ENCODE measurements at regions not wholly inside any gene's neighbourhood (a gene's known extent, or its start where the extent isn't known, plus 50 kb on each side); places are given as distances from the start of the nearest gene placed in this dataset.

- no peaks in the 10 kb centered on the region for H3K4me1 ChIP-seq
- H3K9me3 ChIP-seq: no peaks in the 10 kb centered on the region
- TF ChIP-seq POLR2A (IDR thresholded peaks at IDR 0.05) (no peak), CTCF (IDR thresholded peaks at IDR 0.05) (no peak)
- no peaks in the 10 kb centered on the region for H3K27me3 ChIP-seq
- H3K36me3 ChIP-seq (replicated peaks in 1 of 2; ENCODE audit: insufficient read depth in 1 of 2, low read depth in 2 of 2): no peaks in the 10 kb centered on the region
- no peak for DNase-seq
- no peak overlapping the region for H3K27ac ChIP-seq
- no peak for ATAC-seq
- H3K4me3 ChIP-seq: no peak overlapping the region
- intact Hi-C loops (cut with DNase I): no loop called here
These were observed 409.8 kb upstream of the TMCO5A start for GRCh38 chr15:37524601-37525000.

- H3K4me3 ChIP-seq: no peak overlapping the region
- DNase-seq: no peak
- no peaks in the 10 kb centered on the region for H3K9me3 ChIP-seq
- intact Hi-C loops (cut with DNase I): no loop called here
- no peak overlapping the region for H3K27ac ChIP-seq
- no peaks in the 10 kb centered on the region for H3K4me1 ChIP-seq
- no peak for TF ChIP-seq POLR2A (IDR thresholded peaks at IDR 0.05)
- no peak for TF ChIP-seq CTCF (IDR thresholded peaks at IDR 0.05)
- ATAC-seq: no peak
- H3K36me3 ChIP-seq (replicated peaks in 1 of 2; ENCODE audit: insufficient read depth in 1 of 2, low read depth in 2 of 2): no peaks in the 10 kb centered on the region
- H3K27me3 ChIP-seq: no peaks in the 10 kb centered on the region
- WGBS, 2 donors: 55 to 73% methylated on average over 2 of the region's 2 CpGs
These were observed 406.0 kb upstream of the TMCO5A start for GRCh38 chr15:37528432-37528831.

- no peak for DNase-seq
- Histone ChIP-seq H3K4me3 (no peak overlapping the region), H3K36me3 (replicated peaks in 1 of 2; ENCODE audit: insufficient read depth in 1 of 2, low read depth in 2 of 2) (no peaks in the 10 kb centered on the region), H3K27ac (no peak overlapping the region), H3K27me3 (no peaks in the 10 kb centered on the region), H3K9me3 (peaks cover 0 to 6% (median 0%) of the 10 kb centered on the region in 3 donors), H3K4me1 (no peaks in the 10 kb centered on the region)
- WGBS, 2 donors: 48 to 60% methylated on average over 2 of the region's 2 CpGs
- no peak for TF ChIP-seq CTCF (IDR thresholded peaks at IDR 0.05)
- no peak for ATAC-seq
- intact Hi-C loops (cut with DNase I): no loop called here
These were observed 397.4 kb upstream of the TMCO5A start for GRCh38 chr15:37536967-37537605.

- TF ChIP-seq POLR2A (IDR thresholded peaks at IDR 0.05) (no peak), CTCF (IDR thresholded peaks at IDR 0.05) (no peak)
- H3K4me1 ChIP-seq: no peaks in the 10 kb centered on the region
- H3K9me3 ChIP-seq: peaks cover 0 to 6% (median 0%) of the 10 kb centered on the region in 3 donors
- DNase-seq (no peak), ATAC-seq (no peak)
- H3K27ac ChIP-seq: no peak overlapping the region
- WGBS, 2 donors: 73 to 79% methylated on average over 1 of the region's 1 CpG
- intact Hi-C loops (cut with DNase I): no loop called here
- no peaks in the 10 kb centered on the region for H3K27me3 ChIP-seq
- no peaks in the 10 kb centered on the region for H3K36me3 ChIP-seq (replicated peaks in 1 of 2; ENCODE audit: insufficient read depth in 1 of 2, low read depth in 2 of 2)
- no peak overlapping the region for H3K4me3 ChIP-seq
These were observed 396.6 kb upstream of the TMCO5A start for GRCh38 chr15:37537802-37538201.

GRCh38 chr15:37548116-37548515 is 386.3 kb upstream of the TMCO5A start:
- H3K36me3 ChIP-seq (replicated peaks in 1 of 2; ENCODE audit: insufficient read depth in 1 of 2, low read depth in 2 of 2): no peaks in the 10 kb centered on the region
- H3K9me3 ChIP-seq: no peaks in the 10 kb centered on the region
- ATAC-seq (no peak), DNase-seq (no peak)
- H3K4me3 ChIP-seq: no peak overlapping the region
- H3K4me1 ChIP-seq: no peaks in the 10 kb centered on the region
- intact Hi-C loops (cut with DNase I): no loop called here
- no peaks in the 10 kb centered on the region for H3K27me3 ChIP-seq
- WGBS, 2 donors: 71 to 77% methylated on average over 1 of the region's 1 CpG
- TF ChIP-seq POLR2A (IDR thresholded peaks at IDR 0.05): no peak
- TF ChIP-seq CTCF (IDR thresholded peaks at IDR 0.05): no peak
- no peak overlapping the region for H3K27ac ChIP-seq
